Ascending aorta (tissue), 2 donors: ENCODE measurements at regions not wholly inside any gene's neighbourhood (a gene's known extent, or its start where the extent isn't known, plus 50 kb on each side); places are given as distances from the start of the nearest gene placed in this dataset.
"Not testable (repeated sequence)": the region's sequence is repeated elsewhere in the genome, so short reads cannot be mapped to it uniquely, and the experiment has no call there.

Experiments used
- DNase-seq, 2 donors: peaks; one replicate each; pipeline ENCODE4 v3.0.0-alpha.2; 2019; ENCODE audit warnings: low spot score in 2 of 2
- H3K27ac ChIP-seq, 2 donors: fragments of 200-600 bp; sonication (generic); one replicate each; pipeline ENCODE4 v1.5.1; 2016 to 2017; ENCODE audit warnings: mild to moderate bottlenecking in 1 of 2
- H3K27me3 ChIP-seq: fragments of 200-600 bp; sonication (generic); one replicate; pipeline ENCODE4 v1.5.1; 2017
- H3K36me3 ChIP-seq, 2 donors: fragments of 200-600 bp; sonication (generic); one replicate each; pipeline ENCODE4 v1.5.1; 2016
- H3K4me1 ChIP-seq, 2 donors: fragments of 200-600 bp; sonication (generic); one replicate each; pipeline ENCODE4 v1.5.1; 2016 to 2017; ENCODE audit warnings: mild to moderate bottlenecking in 1 of 2
- H3K4me3 ChIP-seq, 2 donors: fragments of 200-600 bp; sonication (generic); one replicate each; pipeline ENCODE4 v1.5.1; 2016 to 2017; ENCODE audit warnings: mild to moderate bottlenecking in 1 of 2
- H3K9me3 ChIP-seq, 2 donors: fragments of 200-600 bp; sonication (generic); one replicate each; pipeline ENCODE4 v1.5.1; 2016
- intact Hi-C: fragments of 100-400 bp; cut with DNase I; formaldehyde crosslinking; loops from one replicate; pipeline ENCODE4 v1.15.1; 2023
- TF ChIP-seq, protein P1 (sequence below), 3 experiments: fragments of 200-600 bp in 2 of 3; fragments of 450-650 bp in 1 of 3; sonication (generic) in 2 of 3; IDR thresholded peaks; one replicate each; pipeline ENCODE4 v1.5.1; 2016 to 2019; ENCODE audit warnings: antibody characterized with exemption in 3 of 3, mild to moderate bottlenecking in 1 of 3, moderate library complexity in 1 of 3

GRCh38 chr4:107512549-107512948, 207.5 kb downstream of the PAPSS1 start:
- no peaks in the 10 kb centered on the region for H3K27me3 ChIP-seq
- no peak overlapping the region for H3K4me3 ChIP-seq
- no peaks in the 10 kb centered on the region for H3K36me3 ChIP-seq
- H3K9me3 ChIP-seq, result peaks cover 0 to 3% of the 10 kb centered on the region in 2 donors
- no peak overlapping the region for H3K27ac ChIP-seq
- intact Hi-C loops, result loop anchor here (10.0 kb wide), 1 partner anchor 478 kb away; the partner anchor contains the start of gene DKK2
- DNase-seq, result no peak
- H3K4me1 ChIP-seq, result no peaks in the 10 kb centered on the region
- TF ChIP-seq, protein P1, sequence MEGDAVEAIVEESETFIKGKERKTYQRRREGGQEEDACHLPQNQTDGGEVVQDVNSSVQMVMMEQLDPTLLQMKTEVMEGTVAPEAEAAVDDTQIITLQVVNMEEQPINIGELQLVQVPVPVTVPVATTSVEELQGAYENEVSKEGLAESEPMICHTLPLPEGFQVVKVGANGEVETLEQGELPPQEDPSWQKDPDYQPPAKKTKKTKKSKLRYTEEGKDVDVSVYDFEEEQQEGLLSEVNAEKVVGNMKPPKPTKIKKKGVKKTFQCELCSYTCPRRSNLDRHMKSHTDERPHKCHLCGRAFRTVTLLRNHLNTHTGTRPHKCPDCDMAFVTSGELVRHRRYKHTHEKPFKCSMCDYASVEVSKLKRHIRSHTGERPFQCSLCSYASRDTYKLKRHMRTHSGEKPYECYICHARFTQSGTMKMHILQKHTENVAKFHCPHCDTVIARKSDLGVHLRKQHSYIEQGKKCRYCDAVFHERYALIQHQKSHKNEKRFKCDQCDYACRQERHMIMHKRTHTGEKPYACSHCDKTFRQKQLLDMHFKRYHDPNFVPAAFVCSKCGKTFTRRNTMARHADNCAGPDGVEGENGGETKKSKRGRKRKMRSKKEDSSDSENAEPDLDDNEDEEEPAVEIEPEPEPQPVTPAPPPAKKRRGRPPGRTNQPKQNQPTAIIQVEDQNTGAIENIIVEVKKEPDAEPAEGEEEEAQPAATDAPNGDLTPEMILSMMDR (IDR thresholded peaks at IDR 0.05), result no peak

DNA sequence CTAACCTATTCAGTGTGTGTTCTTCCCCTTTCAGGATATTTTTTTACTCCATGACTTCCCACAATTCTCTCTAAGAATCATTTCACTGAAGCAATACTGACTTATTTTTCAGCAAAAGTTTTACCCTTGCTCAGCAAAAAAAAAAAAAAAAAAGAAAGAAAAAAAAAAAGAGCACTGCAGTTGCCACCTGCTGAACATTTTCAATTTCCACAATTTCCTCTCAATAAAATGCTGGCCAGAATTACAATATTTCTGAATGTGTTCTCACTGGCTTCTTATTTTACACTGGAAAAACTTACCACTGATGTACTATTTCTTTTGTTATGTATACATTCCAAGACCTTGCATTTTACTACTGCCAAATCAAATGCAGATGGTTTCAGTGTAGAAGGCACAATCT, 210.4 kb downstream of the PAPSS1 start:
- no peak overlapping the region for H3K4me3 ChIP-seq

DNA sequence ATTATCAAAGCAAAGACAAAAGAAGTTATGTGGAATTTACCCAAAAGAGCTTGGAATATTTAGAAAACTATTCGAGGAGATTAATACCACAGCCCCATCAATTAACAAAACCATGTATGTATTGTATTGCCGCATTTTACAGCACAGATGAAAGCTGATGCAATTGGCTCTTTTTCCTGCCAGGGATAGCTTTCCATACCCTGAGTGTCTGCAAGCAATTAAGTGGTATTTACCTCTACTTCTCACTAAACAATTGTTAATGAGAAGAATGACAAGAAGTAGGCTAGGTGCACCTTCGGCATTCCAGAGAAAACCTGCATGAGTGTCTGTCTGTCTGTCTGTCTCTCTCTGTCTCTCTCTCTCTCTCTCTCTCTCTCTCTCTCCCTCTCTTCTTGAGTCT, 219.5 kb downstream of the PAPSS1 start:
- Histone ChIP-seq H3K4me1 (no peaks in the 10 kb centered on the region), H3K9me3 (no peaks in the 10 kb centered on the region), H3K4me3 (no peak overlapping the region), H3K27ac (no peak overlapping the region), H3K36me3 (no peaks in the 10 kb centered on the region), H3K27me3 (no peaks in the 10 kb centered on the region)
- no peak for DNase-seq
- intact Hi-C loops, result no loop called here
- TF ChIP-seq, protein P1 (IDR thresholded peaks at IDR 0.05), result no peak

More for the DNA sequence above, 210.4 kb downstream of the PAPSS1 start:
- Histone ChIP-seq H3K9me3 (no peaks in the 10 kb centered on the region), H3K27ac (no peak overlapping the region), H3K36me3 (no peaks in the 10 kb centered on the region), H3K4me1 (no peaks in the 10 kb centered on the region), H3K27me3 (no peaks in the 10 kb centered on the region)
- intact Hi-C loops, result loop anchor here (10.0 kb wide), 1 partner anchor 475 kb away; the partner anchor contains the start of gene DKK2
- TF ChIP-seq, protein P1 (IDR thresholded peaks at IDR 0.05), result no peak
- no peak for DNase-seq

DNA sequence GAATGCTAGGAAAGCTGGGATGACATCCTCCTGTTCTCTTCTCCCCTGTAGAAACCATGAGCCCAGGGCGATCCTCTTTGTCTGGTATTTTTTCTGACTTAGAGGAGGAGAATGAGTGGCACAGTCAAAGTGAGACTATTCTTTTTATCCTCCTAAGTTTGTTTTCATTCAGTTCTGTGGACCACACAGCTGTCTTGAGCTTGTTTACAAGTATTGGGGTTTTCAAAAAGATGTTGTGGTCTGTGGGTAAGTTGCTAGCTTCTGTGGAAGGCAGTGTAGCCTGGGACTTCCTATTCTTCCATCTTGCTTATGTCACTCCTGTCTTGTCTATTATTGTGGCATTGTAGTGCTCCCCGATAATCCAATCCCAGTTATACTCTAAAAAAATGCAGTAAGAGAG, 223.0 kb downstream of the PAPSS1 start:
- no peaks in the 10 kb centered on the region for H3K36me3 ChIP-seq
- no peaks in the 10 kb centered on the region for H3K27me3 ChIP-seq
- no peak overlapping the region for H3K4me3 ChIP-seq
- H3K4me1 ChIP-seq, result no peaks in the 10 kb centered on the region
- H3K9me3 ChIP-seq, result no peaks in the 10 kb centered on the region
- H3K27ac ChIP-seq, result no peak overlapping the region
- no peak for DNase-seq
- intact Hi-C loops, result no loop called here
- TF ChIP-seq, protein P1 (IDR thresholded peaks at IDR 0.05), result no peak

DNA sequence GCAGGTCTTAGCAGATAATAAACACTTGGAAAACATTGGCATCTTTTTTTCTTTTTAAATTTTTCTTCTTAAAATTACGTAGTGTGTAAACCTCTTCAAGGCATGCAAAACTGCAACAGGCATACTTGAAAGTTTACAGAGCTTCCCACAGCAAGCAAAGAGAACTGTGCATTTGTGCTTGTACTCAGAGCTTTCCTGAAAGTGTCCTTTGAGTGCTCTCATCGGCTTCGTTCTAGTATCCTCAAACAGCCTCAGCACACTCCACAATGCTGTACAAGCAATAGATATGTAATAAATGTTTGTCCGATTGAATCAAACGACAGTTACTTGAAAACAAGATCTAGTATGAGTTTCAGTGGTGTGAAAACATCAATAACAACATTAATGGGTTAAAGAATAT, 227.5 kb downstream of the PAPSS1 start:
- intact Hi-C loops, result no loop called here
- TF ChIP-seq, protein P1 (IDR thresholded peaks at IDR 0.05), result no peak

DNA sequence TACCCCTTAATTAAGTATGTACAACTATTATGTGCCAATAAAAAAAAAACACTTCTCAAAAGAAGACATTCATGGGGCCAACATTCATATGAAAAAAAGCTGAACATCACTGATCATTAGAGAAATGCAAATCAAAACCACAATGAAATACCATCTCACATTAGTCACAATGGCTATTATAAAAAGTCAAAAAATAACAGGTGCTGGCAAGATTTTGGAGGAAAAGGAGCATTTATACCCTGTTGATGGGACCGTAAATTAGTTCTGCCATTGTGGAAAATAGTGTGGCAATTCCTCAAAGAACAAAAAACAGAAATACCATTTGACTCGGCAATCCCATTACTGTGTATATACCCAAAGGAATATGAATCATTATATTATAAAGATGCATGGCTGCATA, 229.9 kb downstream of the PAPSS1 start:
- no peaks in the 10 kb centered on the region for H3K36me3 ChIP-seq
- intact Hi-C loops, result no loop called here
- H3K27ac ChIP-seq, result no peak overlapping the region
- TF ChIP-seq, protein P1 (IDR thresholded peaks at IDR 0.05), result no peak
- no peaks in the 10 kb centered on the region for H3K27me3 ChIP-seq
- no peak overlapping the region for H3K4me3 ChIP-seq
- H3K9me3 ChIP-seq, result no peaks in the 10 kb centered on the region
- no peaks in the 10 kb centered on the region for H3K4me1 ChIP-seq
- no peak for DNase-seq

More for the DNA sequence above, 227.5 kb downstream of the PAPSS1 start:
- H3K4me1 ChIP-seq, result no peaks in the 10 kb centered on the region
- no peaks in the 10 kb centered on the region for H3K36me3 ChIP-seq
- H3K27ac ChIP-seq, result no peak overlapping the region
- no peaks in the 10 kb centered on the region for H3K27me3 ChIP-seq
- no peaks in the 10 kb centered on the region for H3K9me3 ChIP-seq
- DNase-seq, result no peak
- H3K4me3 ChIP-seq, result no peak overlapping the region

DNA sequence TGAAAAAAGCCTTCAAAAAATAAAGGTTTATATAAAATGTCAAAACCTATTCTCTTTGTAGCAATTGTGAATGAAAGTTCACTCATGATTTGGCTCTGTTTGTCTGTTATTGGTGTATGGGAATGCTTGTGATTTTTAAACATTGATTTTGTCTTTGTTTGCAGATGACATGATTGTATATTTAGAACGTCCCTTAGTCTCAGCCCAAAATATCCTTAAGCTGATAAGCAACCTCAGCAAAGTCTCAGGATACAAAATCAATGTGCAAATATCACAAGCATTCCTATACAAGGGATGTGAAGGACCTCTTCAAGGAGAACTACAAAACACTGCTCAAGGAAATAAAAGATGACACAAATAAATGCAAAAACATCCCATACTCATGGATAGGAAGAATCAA, 236.4 kb downstream of the PAPSS1 start:
- H3K4me3 ChIP-seq, H3K27ac ChIP-seq, H3K4me1 ChIP-seq, H3K27me3 ChIP-seq, H3K36me3 ChIP-seq, intact Hi-C loops, DNase-seq: not testable (repeated sequence)
- H3K9me3 ChIP-seq, result peaks cover 0 to 22% of the 10 kb centered on the region in 2 donors
